Neural cell (in vitro differentiated cells): ENCODE measurements at regions not wholly inside any gene's neighbourhood (a gene's known extent, or its start where the extent isn't known, plus 50 kb on each side); places are given as distances from the start of the nearest gene placed in this dataset.

ENCODE experiments used
- H2AFZ ChIP-seq: fragments of 200-600, 300-800 bp; sonication (generic), shearing (Covaris generic); 2 replicates; pipeline ENCODE4 v1.6.0; 2014; ENCODE audit warnings: low read depth, mild to moderate bottlenecking, antibody characterized with exemption, low read length, moderate library complexity
- H3F3A ChIP-seq: fragments of 200-600 bp; shearing (Covaris generic); 2 replicates; pipeline ENCODE4 v1.6.1; 2016; ENCODE audit warnings: mild to moderate bottlenecking, moderate library complexity, mixed read lengths, antibody characterized with exemption, low read length; ENCODE audit not compliant: insufficient read depth, poor library complexity, severe bottlenecking
- H3K27ac ChIP-seq: fragments of 200-600, 300-800 bp; sonication (generic), shearing (Covaris generic); 2 replicates; pipeline ENCODE4 v1.5.1; 2014; ENCODE audit warnings: mild to moderate bottlenecking, low read length, moderate library complexity
- H3K27me3 ChIP-seq: fragments of 300-800, 200-600 bp; sonication (generic), shearing (Covaris generic); 2 replicates; pipeline ENCODE4 v1.6.0; 2014; ENCODE audit warnings: mild to moderate bottlenecking, low read depth, low read length, moderate library complexity; ENCODE audit not compliant: insufficient read depth
- H3K36me3 ChIP-seq: fragments of 300-800, 200-600 bp; sonication (generic), shearing (Covaris generic); 2 replicates; pipeline ENCODE4 v1.5.1; 2014; ENCODE audit warnings: mild to moderate bottlenecking, antibody characterized with exemption, low read length, moderate library complexity; ENCODE audit not compliant: insufficient read depth
- H3K4me2 ChIP-seq: fragments of 300-800, 200-600 bp; sonication (generic), shearing (Covaris generic); 2 replicates; pipeline ENCODE4 v1.6.0; 2014; ENCODE audit warnings: mild to moderate bottlenecking, low read length
- H3K4me3 ChIP-seq: fragments of 300-800, 200-600 bp; sonication (generic), shearing (Covaris generic); 2 replicates; pipeline ENCODE4 v1.5.1; 2014; ENCODE audit warnings: mild to moderate bottlenecking, low read length, moderate library complexity
- H3K79me2 ChIP-seq: fragments of 200-600 bp; shearing (Covaris generic); replicated peaks from 2 replicates; pipeline ENCODE4 v1.6.0; 2014; ENCODE audit warnings: mild to moderate bottlenecking, low read length, moderate library complexity; ENCODE audit not compliant: insufficient read depth
- H3K9ac ChIP-seq: fragments of 300-800, 200-600 bp; sonication (generic), shearing (Covaris generic); 2 replicates; pipeline ENCODE4 v1.6.1; 2016; ENCODE audit warnings: mild to moderate bottlenecking, low read length, mixed read lengths
- H3K9me2 ChIP-seq: fragments of 200-600 bp; shearing (Covaris generic); 2 replicates; pipeline ENCODE4 v1.6.1; 2016; ENCODE audit warnings: mild to moderate bottlenecking, low read length, mixed read lengths; ENCODE audit not compliant: insufficient read depth
- H3K9me3 ChIP-seq: fragments of 200-600, 300-800 bp; sonication (generic), shearing (Covaris generic); 2 replicates; pipeline ENCODE4 v1.6.1; 2016; ENCODE audit warnings: mild to moderate bottlenecking, mixed run types, low read length, moderate library complexity, mixed read lengths
- H4K20me1 ChIP-seq: fragments of 200-600 bp; shearing (Covaris generic); 2 replicates; pipeline ENCODE4 v1.6.1; 2016; ENCODE audit warnings: mild to moderate bottlenecking, mixed run types; ENCODE audit not compliant: insufficient read depth
- EP300 ChIP-seq: fragments of 450-650 bp; conservative IDR thresholded peaks from 2 replicates; pipeline ENCODE4 v1.6.1; 2014; ENCODE audit warnings: antibody characterized with exemption, mild to moderate bottlenecking, moderate library complexity; ENCODE audit not compliant: poor library complexity, severe bottlenecking
- EZH2 ChIP-seq: fragments of 200-600, 300-800 bp; shearing (Covaris generic), sonication (generic); IDR thresholded peaks from 2 replicates; pipeline ENCODE4 v1.6.1; 2014; ENCODE audit warnings: antibody characterized with exemption, low read length, borderline replicate concordance, mild to moderate bottlenecking; ENCODE audit not compliant: insufficient read depth, poor library complexity, severe bottlenecking
- MXI1 ChIP-seq: fragments of 450-650 bp; conservative IDR thresholded peaks from 2 replicates; pipeline ENCODE4 v1.6.1; 2014; ENCODE audit warnings: antibody characterized with exemption, mild to moderate bottlenecking; ENCODE audit not compliant: poor library complexity, severe bottlenecking
- POLR2AphosphoS5 ChIP-seq: IDR thresholded peaks from 2 replicates; pipeline ENCODE4 v1.6.1; 2012
- RAD21 ChIP-seq: fragments of 450-650 bp; conservative IDR thresholded peaks from 2 replicates; pipeline ENCODE4 v1.6.1; 2014; ENCODE audit warnings: antibody characterized with exemption, mild to moderate bottlenecking, moderate library complexity
- REST ChIP-seq: IDR thresholded peaks from 2 replicates; pipeline ENCODE4 v1.6.1; 2012; ENCODE audit warnings: borderline replicate concordance
- SMC3 ChIP-seq: fragments of 450-650 bp; conservative IDR thresholded peaks from 2 replicates; pipeline ENCODE4 v1.6.1; 2014; ENCODE audit warnings: antibody characterized with exemption, mild to moderate bottlenecking, moderate library complexity; ENCODE audit not compliant: poor library complexity
- TAF1 ChIP-seq: IDR thresholded peaks from 2 replicates; pipeline ENCODE4 v1.6.1; 2012; ENCODE audit warnings: low read depth
- TF ChIP-seq, protein P1 (sequence below): fragments of 450-650 bp; IDR thresholded peaks from 2 replicates; pipeline ENCODE4 v1.5.1; 2014; ENCODE audit warnings: antibody characterized with exemption, mild to moderate bottlenecking, moderate library complexity; ENCODE audit not compliant: poor library complexity, severe bottlenecking

- no peaks in the 10 kb centered on the region for H3K36me3 ChIP-seq
- H3K4me3 ChIP-seq = no peak overlapping the region
- no peaks in the 10 kb centered on the region for H3K9me3 ChIP-seq
- no peaks in the 10 kb centered on the region for H3K9me2 ChIP-seq
- no peaks in the 10 kb centered on the region for H3K27me3 ChIP-seq
- TF ChIP-seq EP300 = no peak
- no peak for TF ChIP-seq SMC3
- no peak for TF ChIP-seq MXI1
- no peak for TF ChIP-seq RAD21
- TF ChIP-seq, protein P1, sequence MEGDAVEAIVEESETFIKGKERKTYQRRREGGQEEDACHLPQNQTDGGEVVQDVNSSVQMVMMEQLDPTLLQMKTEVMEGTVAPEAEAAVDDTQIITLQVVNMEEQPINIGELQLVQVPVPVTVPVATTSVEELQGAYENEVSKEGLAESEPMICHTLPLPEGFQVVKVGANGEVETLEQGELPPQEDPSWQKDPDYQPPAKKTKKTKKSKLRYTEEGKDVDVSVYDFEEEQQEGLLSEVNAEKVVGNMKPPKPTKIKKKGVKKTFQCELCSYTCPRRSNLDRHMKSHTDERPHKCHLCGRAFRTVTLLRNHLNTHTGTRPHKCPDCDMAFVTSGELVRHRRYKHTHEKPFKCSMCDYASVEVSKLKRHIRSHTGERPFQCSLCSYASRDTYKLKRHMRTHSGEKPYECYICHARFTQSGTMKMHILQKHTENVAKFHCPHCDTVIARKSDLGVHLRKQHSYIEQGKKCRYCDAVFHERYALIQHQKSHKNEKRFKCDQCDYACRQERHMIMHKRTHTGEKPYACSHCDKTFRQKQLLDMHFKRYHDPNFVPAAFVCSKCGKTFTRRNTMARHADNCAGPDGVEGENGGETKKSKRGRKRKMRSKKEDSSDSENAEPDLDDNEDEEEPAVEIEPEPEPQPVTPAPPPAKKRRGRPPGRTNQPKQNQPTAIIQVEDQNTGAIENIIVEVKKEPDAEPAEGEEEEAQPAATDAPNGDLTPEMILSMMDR = no peak
- no peak for TF ChIP-seq REST
- TF ChIP-seq POLR2AphosphoS5 = no peak
- TF ChIP-seq TAF1 = no peak
- no peak for TF ChIP-seq EZH2
- no peaks in the 10 kb centered on the region for H4K20me1 ChIP-seq
- no peaks in the 10 kb centered on the region for H3F3A ChIP-seq
- H3K79me2 ChIP-seq = no peaks in the 10 kb centered on the region
- no peak overlapping the region for H3K9ac ChIP-seq
- no peak overlapping the region for H3K27ac ChIP-seq
- no peak overlapping the region for H2AFZ ChIP-seq
- H3K4me2 ChIP-seq = no peak overlapping the region
Observed at GRCh38 chr14:48553443-48553842, 878.0 kb upstream of the MDGA2 start.

GRCh38 chr14:48546996-48547395 lies 871.6 kb upstream of the MDGA2 start:
- no peak overlapping the region for H2AFZ ChIP-seq
- H3K4me3 ChIP-seq = no peak overlapping the region
- H3K9me3 ChIP-seq = no peaks in the 10 kb centered on the region
- no peaks in the 10 kb centered on the region for H3K79me2 ChIP-seq
- no peaks in the 10 kb centered on the region for H3K36me3 ChIP-seq
- no peak for TF ChIP-seq POLR2AphosphoS5
- no peak for TF ChIP-seq MXI1
- TF ChIP-seq REST = no peak
- no peak for TF ChIP-seq RAD21
- no peak for TF ChIP-seq SMC3
- TF ChIP-seq TAF1 = no peak
- TF ChIP-seq, protein P1 = no peak
- TF ChIP-seq EZH2 = no peak
- no peak for TF ChIP-seq EP300
- no peak overlapping the region for H3K27ac ChIP-seq
- no peaks in the 10 kb centered on the region for H4K20me1 ChIP-seq
- no peak overlapping the region for H3K4me2 ChIP-seq
- no peaks in the 10 kb centered on the region for H3K9me2 ChIP-seq
- no peaks in the 10 kb centered on the region for H3K27me3 ChIP-seq
- no peaks in the 10 kb centered on the region for H3F3A ChIP-seq
- no peak overlapping the region for H3K9ac ChIP-seq
